ENCODE measurements at regions not wholly inside any gene's neighbourhood (a gene's known extent, or its start where the extent isn't known, plus 50 kb on each side); places are given as distances from the start of the nearest gene placed in this dataset.
A peak's percentile ranks its signal among the peaks of the same experiment; 100 is the strongest.

DNA sequence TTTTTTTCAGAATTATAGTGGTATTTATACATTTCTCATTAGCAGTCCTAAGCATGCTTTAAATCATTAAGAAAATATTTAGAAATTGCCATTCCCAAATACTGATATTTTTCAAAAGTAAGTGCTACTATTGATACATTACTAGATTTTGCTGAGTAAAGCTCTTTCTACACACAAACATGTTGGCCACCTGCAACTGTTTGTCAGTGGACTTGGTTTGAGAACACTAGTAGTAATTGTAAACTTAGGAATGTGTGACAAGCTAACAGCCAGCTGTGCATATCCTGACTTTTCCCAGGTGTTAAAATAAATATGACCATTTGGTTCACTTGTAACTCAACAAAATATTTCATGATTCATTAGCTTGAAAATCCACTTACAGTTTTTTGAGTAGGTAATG, 103.1 kb downstream of the MSTN start:
- Histone ChIP-seq H3K27ac (replicated peaks) (no peak overlapping the region), H3K27me3 (ENCODE audit: insufficient read depth, poor library complexity, severe bottlenecking) (no peaks in the 10 kb centered on the region), H3K4me3 (replicated peaks; ENCODE audit: insufficient read depth, low read length) (no peak overlapping the region)
- DNase-seq (ENCODE audit: low read depth in 1 of 2, low spot score in 1 of 2): no peak
- TF ChIP-seq, protein P1, sequence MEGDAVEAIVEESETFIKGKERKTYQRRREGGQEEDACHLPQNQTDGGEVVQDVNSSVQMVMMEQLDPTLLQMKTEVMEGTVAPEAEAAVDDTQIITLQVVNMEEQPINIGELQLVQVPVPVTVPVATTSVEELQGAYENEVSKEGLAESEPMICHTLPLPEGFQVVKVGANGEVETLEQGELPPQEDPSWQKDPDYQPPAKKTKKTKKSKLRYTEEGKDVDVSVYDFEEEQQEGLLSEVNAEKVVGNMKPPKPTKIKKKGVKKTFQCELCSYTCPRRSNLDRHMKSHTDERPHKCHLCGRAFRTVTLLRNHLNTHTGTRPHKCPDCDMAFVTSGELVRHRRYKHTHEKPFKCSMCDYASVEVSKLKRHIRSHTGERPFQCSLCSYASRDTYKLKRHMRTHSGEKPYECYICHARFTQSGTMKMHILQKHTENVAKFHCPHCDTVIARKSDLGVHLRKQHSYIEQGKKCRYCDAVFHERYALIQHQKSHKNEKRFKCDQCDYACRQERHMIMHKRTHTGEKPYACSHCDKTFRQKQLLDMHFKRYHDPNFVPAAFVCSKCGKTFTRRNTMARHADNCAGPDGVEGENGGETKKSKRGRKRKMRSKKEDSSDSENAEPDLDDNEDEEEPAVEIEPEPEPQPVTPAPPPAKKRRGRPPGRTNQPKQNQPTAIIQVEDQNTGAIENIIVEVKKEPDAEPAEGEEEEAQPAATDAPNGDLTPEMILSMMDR (IDR thresholded peaks at IDR 0.05; ENCODE audit: insufficient read depth, low read length): no peak
- TF ChIP-seq SPI1 (IDR thresholded peaks at IDR 0.05; ENCODE audit: borderline replicate concordance, low read depth) (no peak), GABPA (IDR thresholded peaks at IDR 0.05; ENCODE audit: low read depth) (no peak), POLR2AphosphoS5 (IDR thresholded peaks at IDR 0.05; ENCODE audit: low read depth) (no peak)
- TF ChIP-seq, protein P2, sequence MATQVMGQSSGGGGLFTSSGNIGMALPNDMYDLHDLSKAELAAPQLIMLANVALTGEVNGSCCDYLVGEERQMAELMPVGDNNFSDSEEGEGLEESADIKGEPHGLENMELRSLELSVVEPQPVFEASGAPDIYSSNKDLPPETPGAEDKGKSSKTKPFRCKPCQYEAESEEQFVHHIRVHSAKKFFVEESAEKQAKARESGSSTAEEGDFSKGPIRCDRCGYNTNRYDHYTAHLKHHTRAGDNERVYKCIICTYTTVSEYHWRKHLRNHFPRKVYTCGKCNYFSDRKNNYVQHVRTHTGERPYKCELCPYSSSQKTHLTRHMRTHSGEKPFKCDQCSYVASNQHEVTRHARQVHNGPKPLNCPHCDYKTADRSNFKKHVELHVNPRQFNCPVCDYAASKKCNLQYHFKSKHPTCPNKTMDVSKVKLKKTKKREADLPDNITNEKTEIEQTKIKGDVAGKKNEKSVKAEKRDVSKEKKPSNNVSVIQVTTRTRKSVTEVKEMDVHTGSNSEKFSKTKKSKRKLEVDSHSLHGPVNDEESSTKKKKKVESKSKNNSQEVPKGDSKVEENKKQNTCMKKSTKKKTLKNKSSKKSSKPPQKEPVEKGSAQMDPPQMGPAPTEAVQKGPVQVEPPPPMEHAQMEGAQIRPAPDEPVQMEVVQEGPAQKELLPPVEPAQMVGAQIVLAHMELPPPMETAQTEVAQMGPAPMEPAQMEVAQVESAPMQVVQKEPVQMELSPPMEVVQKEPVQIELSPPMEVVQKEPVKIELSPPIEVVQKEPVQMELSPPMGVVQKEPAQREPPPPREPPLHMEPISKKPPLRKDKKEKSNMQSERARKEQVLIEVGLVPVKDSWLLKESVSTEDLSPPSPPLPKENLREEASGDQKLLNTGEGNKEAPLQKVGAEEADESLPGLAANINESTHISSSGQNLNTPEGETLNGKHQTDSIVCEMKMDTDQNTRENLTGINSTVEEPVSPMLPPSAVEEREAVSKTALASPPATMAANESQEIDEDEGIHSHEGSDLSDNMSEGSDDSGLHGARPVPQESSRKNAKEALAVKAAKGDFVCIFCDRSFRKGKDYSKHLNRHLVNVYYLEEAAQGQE (IDR thresholded peaks at IDR 0.05; ENCODE audit: insufficient replicate concordance, low read depth): no peak

DNA sequence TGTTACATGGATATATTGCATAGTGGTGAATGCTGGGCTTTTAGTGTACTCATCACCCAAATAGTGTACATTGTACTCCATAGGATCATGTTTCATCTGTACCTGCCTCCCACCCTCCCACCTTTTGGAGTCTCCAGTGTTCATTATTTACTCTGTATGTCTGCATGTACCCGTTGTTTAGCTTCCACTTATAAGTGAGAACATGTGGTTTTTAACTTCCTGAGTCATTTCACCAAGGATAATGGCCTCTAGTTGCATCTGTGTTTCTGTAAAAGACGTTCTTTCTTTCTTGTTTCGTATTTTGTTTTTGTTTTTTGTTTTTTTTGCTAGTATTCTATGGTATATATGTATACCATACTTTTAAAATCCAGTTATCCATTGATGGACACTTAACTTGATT, 107.5 kb downstream of the MSTN start:
- TF ChIP-seq, protein P1 (IDR thresholded peaks at IDR 0.05; ENCODE audit: insufficient read depth, low read length): no peak
- TF ChIP-seq GABPA (IDR thresholded peaks at IDR 0.05; ENCODE audit: low read depth) (no peak), SPI1 (IDR thresholded peaks at IDR 0.05; ENCODE audit: borderline replicate concordance, low read depth) (no peak), POLR2AphosphoS5 (IDR thresholded peaks at IDR 0.05; ENCODE audit: low read depth) (no peak)
- TF ChIP-seq, protein P2 (IDR thresholded peaks at IDR 0.05; ENCODE audit: insufficient replicate concordance, low read depth): no peak
- no peak overlapping the region for H3K4me3 ChIP-seq (replicated peaks; ENCODE audit: insufficient read depth, low read length)
- no peaks in the 10 kb centered on the region for H3K27me3 ChIP-seq (ENCODE audit: insufficient read depth, poor library complexity, severe bottlenecking)
- H3K27ac ChIP-seq (replicated peaks): no peak overlapping the region
- no peak for DNase-seq (ENCODE audit: low read depth in 1 of 2, low spot score in 1 of 2)

DNA sequence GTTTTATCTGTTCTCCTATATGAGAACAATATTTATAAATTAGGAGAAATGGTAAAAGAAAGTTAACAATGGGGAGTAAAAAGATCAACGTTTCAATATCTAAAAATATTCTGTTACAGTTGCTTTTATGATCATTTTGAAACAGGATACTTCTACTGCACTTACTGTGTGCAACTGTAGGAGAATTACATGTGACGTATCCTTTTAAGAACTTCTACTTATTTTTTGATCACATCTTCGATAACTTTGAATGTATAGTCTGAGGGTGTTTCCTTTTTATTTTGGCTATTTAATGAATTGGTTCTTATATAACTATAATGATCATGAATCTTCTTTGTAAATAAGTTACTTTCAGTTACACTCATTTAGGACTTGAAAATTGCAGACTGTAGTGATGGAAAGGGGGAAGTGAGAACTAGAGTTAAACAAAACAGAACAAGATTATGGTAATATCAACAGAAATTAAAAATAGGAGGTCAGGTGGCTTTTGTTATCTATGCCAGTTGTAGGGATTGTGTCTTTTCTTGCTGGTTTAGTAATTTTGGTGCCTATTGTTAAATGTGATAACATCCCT, 109.9 kb downstream of the MSTN start:
- 0 out of 2 replicates have a peak, but pooled peaks have one; percentile 20 for TF ChIP-seq SPI1 (IDR thresholded peaks at IDR 0.05; ENCODE audit: borderline replicate concordance, low read depth)
- TF ChIP-seq, protein P2 (IDR thresholded peaks at IDR 0.05; ENCODE audit: insufficient replicate concordance, low read depth): no peak
- Histone ChIP-seq H3K4me3 (replicated peaks; ENCODE audit: insufficient read depth, low read length) (no peak overlapping the region), H3K27me3 (ENCODE audit: insufficient read depth, poor library complexity, severe bottlenecking) (no peaks in the 10 kb centered on the region), H3K27ac (replicated peaks) (no peak overlapping the region)
- no peak for DNase-seq (ENCODE audit: low read depth in 1 of 2, low spot score in 1 of 2)

Data from HL-60 (cell line).